GM12891 (cell line): ENCODE measurements at regions not wholly inside any gene's neighbourhood (a gene's known extent, or its start where the extent isn't known, plus 50 kb on each side); places are given as distances from the start of the nearest gene placed in this dataset.

Experiments
- PAX5 ChIP-seq: IDR thresholded peaks from 2 replicates; pipeline ENCODE4 v1.6.1; 2011; ENCODE audit warnings: low read length, moderate library complexity, mild to moderate bottlenecking; ENCODE audit not compliant: insufficient read depth, severe bottlenecking
- POLR2A ChIP-seq: IDR thresholded peaks from 2 replicates; pipeline ENCODE4 v1.6.1; 2011; ENCODE audit warnings: low read depth, low read length, control low read depth
- POLR2AphosphoS5 ChIP-seq: IDR thresholded peaks from 2 replicates; pipeline ENCODE4 v1.6.1; 2011; ENCODE audit warnings: low read depth, low read length, control low read depth
- SPI1 ChIP-seq: IDR thresholded peaks from 2 replicates; pipeline ENCODE4 v1.6.1; 2011; ENCODE audit warnings: low read depth, low read length, control low read depth
- TAF1 ChIP-seq: IDR thresholded peaks from 2 replicates; pipeline ENCODE4 v1.6.1; 2011; ENCODE audit warnings: low read depth, low read length, control low read depth

DNA sequence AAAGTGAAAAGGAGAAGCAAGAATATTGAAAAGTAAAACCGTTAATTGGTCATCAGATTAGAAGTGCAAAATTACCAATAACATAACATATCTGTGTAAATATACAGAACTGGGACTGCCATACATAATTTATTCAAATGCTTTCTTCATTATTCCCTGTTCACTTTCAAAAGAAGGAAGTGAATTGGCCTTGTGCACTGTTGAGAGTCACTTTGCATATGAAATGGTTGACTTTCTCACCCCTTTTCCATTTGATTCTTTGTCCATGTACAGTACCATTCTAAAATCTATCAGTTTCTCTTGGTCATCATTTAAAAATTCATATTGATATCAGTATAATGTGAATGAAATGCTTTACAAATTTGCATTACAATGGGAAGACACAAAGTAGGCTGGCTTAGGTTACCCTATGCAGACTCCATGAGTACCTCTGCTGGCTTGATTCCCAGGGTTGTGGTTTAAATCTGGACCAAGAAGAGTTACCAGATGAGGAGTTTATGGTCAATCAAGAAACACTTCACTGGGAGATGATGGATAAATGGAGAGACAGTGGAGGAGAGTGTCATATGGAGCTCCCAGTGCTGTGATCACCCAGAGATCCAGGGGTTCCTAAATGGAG, 210.9 kb upstream of the TOPAZ1 start:
- TF ChIP-seq POLR2AphosphoS5, result no peak
- no peak for TF ChIP-seq TAF1
- no peak for TF ChIP-seq POLR2A
- TF ChIP-seq PAX5, result no peak
- peak; percentile 78 for TF ChIP-seq SPI1
